ENCODE measurements at regions not wholly inside any gene's neighbourhood (a gene's known extent, or its start where the extent isn't known, plus 50 kb on each side); places are given as distances from the start of the nearest gene placed in this dataset.

- no peak for TF ChIP-seq MAX (IDR thresholded peaks at IDR 0.05)
- no peak for TF ChIP-seq NFIC (IDR thresholded peaks at IDR 0.05)
- TF ChIP-seq TEAD4 (IDR thresholded peaks at IDR 0.05), result no peak
- TF ChIP-seq ZBTB7A (IDR thresholded peaks at IDR 0.05; ENCODE audit: low read depth), result no peak
- TF ChIP-seq EGR1 (IDR thresholded peaks at IDR 0.05), result no peak
- TF ChIP-seq EP300 (IDR thresholded peaks at IDR 0.05; ENCODE audit: borderline replicate concordance), result no peak
- TF ChIP-seq CEBPB (IDR thresholded peaks at IDR 0.05), result no peak
- TF ChIP-seq YY1 (IDR thresholded peaks at IDR 0.05; ENCODE audit: low read depth), result no peak
- TF ChIP-seq TAF1 (IDR thresholded peaks at IDR 0.05; ENCODE audit: low read depth), result no peak
- TF ChIP-seq FOXM1 (IDR thresholded peaks at IDR 0.05; ENCODE audit: borderline replicate concordance, low read depth), result no peak
These were observed 225.2 kb downstream of the LTN1 start for GRCh38 chr21:28767523-28767922.

GRCh38 chr21:28763809-28764418 lies 228.8 kb downstream of the LTN1 start:
- TF ChIP-seq CREB1 (IDR thresholded peaks at IDR 0.05; ENCODE audit: low read depth) (no peak), ZBTB7A (IDR thresholded peaks at IDR 0.05; ENCODE audit: low read depth) (no peak), FOXM1 (IDR thresholded peaks at IDR 0.05; ENCODE audit: borderline replicate concordance, low read depth) (no peak), TAF1 (IDR thresholded peaks at IDR 0.05; ENCODE audit: low read depth) (no peak), TEAD4 (IDR thresholded peaks at IDR 0.05) (no peak), RAD21 (IDR thresholded peaks at IDR 0.05; ENCODE audit: low read depth) (no peak), REST (IDR thresholded peaks at IDR 0.05; ENCODE audit: low read depth) (no peak), TCF12 (IDR thresholded peaks at IDR 0.05; ENCODE audit: low read depth) (no peak), MAX (IDR thresholded peaks at IDR 0.05) (no peak), EGR1 (IDR thresholded peaks at IDR 0.05) (no peak), USF1 (IDR thresholded peaks at IDR 0.05) (no peak), CEBPB (IDR thresholded peaks at IDR 0.05) (no peak), EP300 (IDR thresholded peaks at IDR 0.05; ENCODE audit: borderline replicate concordance) (no peak), NFIC (IDR thresholded peaks at IDR 0.05) (no peak), YY1 (IDR thresholded peaks at IDR 0.05; ENCODE audit: low read depth) (no peak)

- no peak for TF ChIP-seq TAF1 (IDR thresholded peaks at IDR 0.05; ENCODE audit: low read depth)
- TF ChIP-seq FOXM1 (IDR thresholded peaks at IDR 0.05; ENCODE audit: borderline replicate concordance, low read depth), result no peak
- TF ChIP-seq RAD21 (IDR thresholded peaks at IDR 0.05; ENCODE audit: low read depth), result no peak
- TF ChIP-seq EGR1 (IDR thresholded peaks at IDR 0.05), result no peak
- no peak for TF ChIP-seq USF1 (IDR thresholded peaks at IDR 0.05)
- no peak for TF ChIP-seq EP300 (IDR thresholded peaks at IDR 0.05; ENCODE audit: borderline replicate concordance)
These were observed 230.3 kb downstream of the LTN1 start for GRCh38 chr21:28762357-28762735.

GRCh38 chr21:28761674-28762356 lies 230.9 kb downstream of the LTN1 start:
- TF ChIP-seq TEAD4 (IDR thresholded peaks at IDR 0.05) (no peak), CREB1 (IDR thresholded peaks at IDR 0.05; ENCODE audit: low read depth) (no peak), TCF12 (IDR thresholded peaks at IDR 0.05; ENCODE audit: low read depth) (no peak), CEBPB (IDR thresholded peaks at IDR 0.05) (no peak), MAX (IDR thresholded peaks at IDR 0.05) (no peak), REST (IDR thresholded peaks at IDR 0.05; ENCODE audit: low read depth) (no peak), RAD21 (IDR thresholded peaks at IDR 0.05; ENCODE audit: low read depth) (no peak), EP300 (IDR thresholded peaks at IDR 0.05; ENCODE audit: borderline replicate concordance) (no peak), EGR1 (IDR thresholded peaks at IDR 0.05) (no peak), TAF1 (IDR thresholded peaks at IDR 0.05; ENCODE audit: low read depth) (no peak), ZBTB7A (IDR thresholded peaks at IDR 0.05; ENCODE audit: low read depth) (no peak), FOXM1 (IDR thresholded peaks at IDR 0.05; ENCODE audit: borderline replicate concordance, low read depth) (no peak), YY1 (IDR thresholded peaks at IDR 0.05; ENCODE audit: low read depth) (no peak)

GRCh38 chr21:28758883-28759242 lies 233.8 kb downstream of the LTN1 start:
- TF ChIP-seq NFIC (IDR thresholded peaks at IDR 0.05) (no peak), CEBPB (IDR thresholded peaks at IDR 0.05) (no peak), EP300 (IDR thresholded peaks at IDR 0.05; ENCODE audit: borderline replicate concordance) (no peak)

Measured in Ishikawa (cell line).